SK-N-SH (cell line): ENCODE measurements at regions not wholly inside any gene's neighbourhood (a gene's known extent, or its start where the extent isn't known, plus 50 kb on each side); places are given as distances from the start of the nearest gene placed in this dataset.

ENCODE experiments used
- CTCF ChIA-PET: fragments of 300-600, 350-600 bp; formaldehyde crosslinking; extraction: SDS; loops from one replicate; lab custom pipeline; 2021; lab: Yijun Ruan, JAX
- POLR2A ChIA-PET: fragments of 350-600 bp; sonication (Branson Sonifier 250); formaldehyde crosslinking; extraction: SDS; loops from one replicate; lab custom pipeline; 2020; ENCODE audit warnings: antibody characterized with exemption, inconsistent platforms; lab: Yijun Ruan, JAX
- DNase-seq: peaks from one replicate; pipeline ENCODE4 v3.0.0; 2012
- H2AFZ ChIP-seq: fragments of 200-600 bp; sonication (generic); 2 replicates; pipeline ENCODE4 v1.8.1; 2016; ENCODE audit warnings: antibody characterized with exemption, mild to moderate bottlenecking, low read depth
- H3F3A ChIP-seq: fragments of 200-600 bp; sonication (generic); replicated peaks from 2 replicates; pipeline ENCODE3; 2016; ENCODE audit warnings: antibody characterized with exemption, mild to moderate bottlenecking; ENCODE audit not compliant: insufficient read depth
- H3K27ac ChIP-seq, 2 experiments: fragments of 200-500 bp in 1 of 2; fragments of 200-600 bp in 1 of 2; sonication (Bioruptor generic) in 1 of 2; sonication (generic), shearing (Covaris generic) in 1 of 2; 2 replicates each; pipeline versions ENCODE4 v1.5.1 to v1.6.1; 2014 to 2016; ENCODE audit warnings: low read depth in 2 of 2, inconsistent platforms in 1 of 2, low read length in 1 of 2, mild to moderate bottlenecking in 1 of 2, mixed read lengths in 1 of 2
- H3K27me3 ChIP-seq: fragments of 200-600 bp; sonication (generic), shearing (Covaris generic); 2 replicates; pipeline ENCODE4 v1.6.1; 2016; ENCODE audit warnings: mixed run types; ENCODE audit not compliant: insufficient read depth
- H3K36me3 ChIP-seq, 2 experiments: fragments of 200-500 bp in 1 of 2; fragments of 200-600 bp in 1 of 2; sonication (Bioruptor generic) in 1 of 2; sonication (generic) in 1 of 2; replicated peaks in 1 of 2; 2 replicates each; pipeline versions ENCODE3 to v1.5.1; 2014 to 2016; ENCODE audit warnings: low read length in 1 of 2, mild to moderate bottlenecking in 1 of 2; ENCODE audit not compliant: insufficient read depth in 2 of 2, control insufficient read depth in 1 of 2
- H3K4me1 ChIP-seq, 2 experiments: fragments of 200-500 bp in 1 of 2; fragments of 200-600 bp in 1 of 2; sonication (Bioruptor generic) in 1 of 2; sonication (generic), shearing (Covaris generic) in 1 of 2; 2 replicates each; pipeline versions ENCODE4 v1.5.1 to v1.6.1; 2014 to 2016; ENCODE audit warnings: low read depth in 1 of 2, low read length in 1 of 2, mixed run types in 1 of 2; ENCODE audit not compliant: insufficient read depth in 2 of 2, control insufficient read depth in 1 of 2
- H3K4me2 ChIP-seq: fragments of 200-600 bp; sonication (generic), shearing (Covaris generic); 2 replicates; pipeline ENCODE4 v1.6.1; 2017; ENCODE audit warnings: mixed run types
- H3K4me3 ChIP-seq, 2 experiments: fragments of 200-500 bp in 1 of 2; fragments of 200-600 bp in 1 of 2; sonication (Bioruptor generic) in 1 of 2; sonication (generic), shearing (Covaris generic) in 1 of 2; 2 replicates each; pipeline versions ENCODE4 v1.5.1 to v1.8.1; 2014 to 2016; ENCODE audit warnings: low read depth in 2 of 2, inconsistent platforms in 1 of 2, low read length in 1 of 2, mild to moderate bottlenecking in 1 of 2, mixed read lengths in 1 of 2, moderate library complexity in 1 of 2
- H3K79me2 ChIP-seq: fragments of 200-600 bp; sonication (generic); 2 replicates; pipeline ENCODE4 v1.8.1; 2017; ENCODE audit warnings: mild to moderate bottlenecking; ENCODE audit not compliant: insufficient read depth
- H3K9ac ChIP-seq: fragments of 200-600 bp; sonication (generic); 2 replicates; pipeline ENCODE4 v1.6.1; 2017; ENCODE audit warnings: mixed run types
- H3K9me2 ChIP-seq: fragments of 200-600 bp; sonication (generic); 2 replicates; pipeline ENCODE4 v1.6.1; 2017; ENCODE audit warnings: mixed run types
- H3K9me3 ChIP-seq: fragments of 200-600 bp; sonication (generic); 2 replicates; pipeline ENCODE4 v1.6.1; 2017; ENCODE audit warnings: mixed run types, mild to moderate bottlenecking, moderate library complexity
- H4K20me1 ChIP-seq: fragments of 200-600 bp; sonication (generic); 2 replicates; pipeline ENCODE4 v1.6.1; 2017; ENCODE audit warnings: mild to moderate bottlenecking, mixed run types; ENCODE audit not compliant: insufficient read depth
- ELF1 ChIP-seq: IDR thresholded peaks from 2 replicates; pipeline ENCODE4 v1.4.0; 2012
- FOXM1 ChIP-seq: IDR thresholded peaks from 2 replicates; pipeline ENCODE4 v1.4.0; 2012; ENCODE audit warnings: low read depth, mild to moderate bottlenecking
- GABPA ChIP-seq: IDR thresholded peaks from 2 replicates; pipeline ENCODE4 v1.4.0; 2012; ENCODE audit warnings: low read depth, mild to moderate bottlenecking
- MEF2A ChIP-seq: IDR thresholded peaks from 2 replicates; pipeline ENCODE4 v1.4.0; 2012; ENCODE audit warnings: low read depth, borderline replicate concordance
- MXI1 ChIP-seq: IDR thresholded peaks from 2 replicates; pipeline ENCODE4 v1.6.1; 2012; ENCODE audit warnings: mild to moderate bottlenecking, low read depth, low read length, improper control_type of control experiment
- NRF1 ChIP-seq: IDR thresholded peaks from 2 replicates; pipeline ENCODE4 v1.6.1; 2012; ENCODE audit warnings: low read depth, mild to moderate bottlenecking, low read length
- POLR2AphosphoS5 ChIP-seq: IDR thresholded peaks from 2 replicates; pipeline ENCODE4 v1.6.1; 2012; ENCODE audit warnings: low read depth, low read length
- RCOR1 ChIP-seq: fragments of 150-350 bp; IDR thresholded peaks from 2 replicates; pipeline ENCODE4 v1.6.1; 2017; ENCODE audit warnings: antibody characterized with exemption, low read length
- RFX5 ChIP-seq: IDR thresholded peaks from 2 replicates; pipeline ENCODE4 v1.6.1; 2012; ENCODE audit warnings: mild to moderate bottlenecking, improper control_type of control experiment, low read length
- RXRA ChIP-seq: IDR thresholded peaks from 2 replicates; pipeline ENCODE4 v1.4.0; 2012; ENCODE audit warnings: low read depth, mild to moderate bottlenecking, borderline replicate concordance
- TAF1 ChIP-seq: IDR thresholded peaks from 2 replicates; pipeline ENCODE4 v1.6.1; 2012; ENCODE audit warnings: low read depth, mild to moderate bottlenecking, low read length, moderate library complexity, borderline replicate concordance
- TCF12 ChIP-seq: IDR thresholded peaks from 2 replicates; pipeline ENCODE4 v1.4.0; 2012
- TEAD4 ChIP-seq: IDR thresholded peaks from 2 replicates; pipeline ENCODE4 v1.4.0; 2012; ENCODE audit warnings: mild to moderate bottlenecking, borderline replicate concordance; ENCODE audit not compliant: insufficient read depth
- WGBS: methylation state at CpG from one replicate; pipeline ENCODE4 v1.1.6; 2017; ENCODE audit warnings: low lambda C conversion rate; 5-methylcytosine and 5-hydroxymethylcytosine counted together
- TF ChIP-seq, protein P1 (sequence below): IDR thresholded peaks from 2 replicates; pipeline ENCODE4 v1.4.0; 2012; ENCODE audit warnings: low read depth
- TF ChIP-seq, protein P2 (sequence below): fragments of 150-350 bp; IDR thresholded peaks from 2 replicates; pipeline ENCODE4 v1.6.1; 2017; ENCODE audit warnings: antibody characterized with exemption, low read length, low read depth, borderline replicate concordance
- TF ChIP-seq, protein P3 (sequence below): fragments of 200-600 bp; sonication (generic); IDR thresholded peaks from 2 replicates; pipeline ENCODE4 v1.6.1; 2017; ENCODE audit warnings: antibody characterized with exemption, mild to moderate bottlenecking, moderate library complexity
- TF ChIP-seq, protein P4 (sequence below): IDR thresholded peaks from 2 replicates; pipeline ENCODE4; 2012
- TF ChIP-seq, protein P5 (sequence below): fragments of 150-350 bp; IDR thresholded peaks from 2 replicates; pipeline ENCODE4 v1.6.1; 2016; ENCODE audit warnings: mild to moderate bottlenecking, low read depth, low read length

DNA sequence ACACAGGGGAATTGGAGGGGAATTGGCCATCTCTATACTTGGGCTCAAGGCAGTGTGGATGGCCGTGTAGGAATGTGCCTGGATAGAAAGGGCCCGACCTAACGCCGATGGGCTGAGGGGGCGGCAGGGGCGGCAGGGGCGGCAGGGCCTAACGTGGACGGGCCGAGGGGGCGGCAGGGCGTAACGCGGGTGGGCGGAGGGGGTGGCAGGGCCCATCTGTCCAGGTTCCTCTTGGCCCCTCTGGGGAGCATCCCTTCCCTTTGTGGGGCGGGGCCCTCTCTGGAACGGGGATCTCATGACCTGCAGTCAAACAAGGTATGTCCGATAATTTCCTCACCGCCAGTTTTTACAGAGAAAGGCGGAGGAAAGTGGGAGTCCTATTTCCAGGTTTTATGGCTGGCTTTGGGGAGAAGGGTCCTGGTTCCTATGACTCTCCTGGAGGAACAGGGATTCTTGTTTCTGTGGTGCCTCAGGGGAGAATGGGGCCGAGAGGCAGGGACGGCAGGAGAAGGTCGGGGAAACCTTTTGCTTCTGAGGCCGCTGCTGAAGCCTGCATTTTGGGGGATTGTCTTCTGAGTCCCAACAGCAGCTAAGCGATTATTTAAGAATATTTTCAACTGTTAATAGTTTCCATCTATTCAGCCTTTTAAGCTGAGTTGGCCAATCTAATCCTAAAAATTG, 100.8 kb upstream of the FRMD1 start:
- no peaks in the 10 kb centered on the region for H3K9me2 ChIP-seq
- no peaks in the 10 kb centered on the region for H3F3A ChIP-seq
- TF ChIP-seq, protein P1, sequence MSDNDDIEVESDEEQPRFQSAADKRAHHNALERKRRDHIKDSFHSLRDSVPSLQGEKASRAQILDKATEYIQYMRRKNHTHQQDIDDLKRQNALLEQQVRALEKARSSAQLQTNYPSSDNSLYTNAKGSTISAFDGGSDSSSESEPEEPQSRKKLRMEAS: no peak
- TF ChIP-seq TEAD4: no peak
- TF ChIP-seq FOXM1: no peak
- TF ChIP-seq GABPA: no peak
- TF ChIP-seq MEF2A: no peak
- TF ChIP-seq TAF1: no peak
- POLR2A ChIA-PET: no interaction called here
- H3K36me3 ChIP-seq: no peaks in the 10 kb centered on the region
- H2AFZ ChIP-seq: no peak overlapping the region
- peaks cover 2 to 7% of the 10 kb centered on the region in 2 experiments; a peak in 2 of 4 replicates for H3K4me1 ChIP-seq
- DNase-seq: no peak
- CTCF ChIA-PET: interaction anchor here (1.8 kb wide), 1 partner anchor 25 kb away, joined by 4 read pairs; no protein-coding TSS in a partner anchor
- H4K20me1 ChIP-seq: no peaks in the 10 kb centered on the region
- H3K79me2 ChIP-seq: no peaks in the 10 kb centered on the region
- WGBS: 71% methylated on average over 21 of the region's 25 CpGs
- H3K4me2 ChIP-seq: no peak overlapping the region
- no peak overlapping the region for H3K27ac ChIP-seq
- H3K9me3 ChIP-seq: no peaks in the 10 kb centered on the region
- H3K4me3 ChIP-seq: no peak overlapping the region
- no peak overlapping the region for H3K9ac ChIP-seq
- no peaks in the 10 kb centered on the region for H3K27me3 ChIP-seq

DNA sequence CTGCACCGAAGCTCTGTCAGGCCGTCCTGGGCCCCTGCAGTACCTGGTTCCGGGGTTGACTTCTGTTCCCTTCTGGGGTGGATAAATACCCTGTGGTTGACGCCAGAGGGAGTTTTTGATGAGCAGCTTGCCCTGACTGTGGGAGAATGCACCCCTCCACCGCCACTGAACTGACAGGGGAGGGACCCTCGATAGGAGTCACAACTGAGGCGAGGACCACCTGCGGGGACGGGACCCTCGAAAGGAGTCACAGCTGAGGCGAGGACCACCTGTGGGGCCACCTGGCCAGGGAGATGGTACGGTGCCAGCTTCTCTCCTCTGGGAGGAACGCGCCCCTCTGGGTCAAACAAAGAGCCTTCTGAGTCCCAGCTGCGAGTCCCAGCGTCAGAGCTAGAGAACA, 100.1 kb upstream of the FRMD1 start:
- Histone ChIP-seq H3F3A (no peaks in the 10 kb centered on the region), H4K20me1 (no peaks in the 10 kb centered on the region), H2AFZ (no peak overlapping the region), H3K79me2 (no peaks in the 10 kb centered on the region), H3K27me3 (no peaks in the 10 kb centered on the region), H3K9me2 (no peaks in the 10 kb centered on the region), H3K9me3 (no peaks in the 10 kb centered on the region), H3K36me3 (no peaks in the 10 kb centered on the region), H3K4me1 (peaks cover 2 to 7% of the 10 kb centered on the region in 2 experiments; a peak in 2 of 4 replicates), H3K4me2 (no peak overlapping the region), H3K4me3 (no peak overlapping the region), H3K27ac (no peak overlapping the region), H3K9ac (no peak overlapping the region)
- POLR2A ChIA-PET: no interaction called here
- DNase-seq: no peak
- CTCF ChIA-PET: interaction anchor here (0.8 to 1.8 kb wide), 4 partner anchors 9 to 24 kb away, joined by 3 to 4 read pairs (median 4); no protein-coding TSS in a partner anchor
- no peak for TF ChIP-seq RFX5
- no peak for TF ChIP-seq TEAD4
- no peak for TF ChIP-seq TCF12
- TF ChIP-seq, protein P2, sequence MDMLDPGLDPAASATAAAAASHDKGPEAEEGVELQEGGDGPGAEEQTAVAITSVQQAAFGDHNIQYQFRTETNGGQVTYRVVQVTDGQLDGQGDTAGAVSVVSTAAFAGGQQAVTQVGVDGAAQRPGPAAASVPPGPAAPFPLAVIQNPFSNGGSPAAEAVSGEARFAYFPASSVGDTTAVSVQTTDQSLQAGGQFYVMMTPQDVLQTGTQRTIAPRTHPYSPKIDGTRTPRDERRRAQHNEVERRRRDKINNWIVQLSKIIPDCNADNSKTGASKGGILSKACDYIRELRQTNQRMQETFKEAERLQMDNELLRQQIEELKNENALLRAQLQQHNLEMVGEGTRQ: no peak
- no peak for TF ChIP-seq POLR2AphosphoS5
- TF ChIP-seq TAF1: no peak
- TF ChIP-seq RXRA: no peak
- TF ChIP-seq, protein P3, sequence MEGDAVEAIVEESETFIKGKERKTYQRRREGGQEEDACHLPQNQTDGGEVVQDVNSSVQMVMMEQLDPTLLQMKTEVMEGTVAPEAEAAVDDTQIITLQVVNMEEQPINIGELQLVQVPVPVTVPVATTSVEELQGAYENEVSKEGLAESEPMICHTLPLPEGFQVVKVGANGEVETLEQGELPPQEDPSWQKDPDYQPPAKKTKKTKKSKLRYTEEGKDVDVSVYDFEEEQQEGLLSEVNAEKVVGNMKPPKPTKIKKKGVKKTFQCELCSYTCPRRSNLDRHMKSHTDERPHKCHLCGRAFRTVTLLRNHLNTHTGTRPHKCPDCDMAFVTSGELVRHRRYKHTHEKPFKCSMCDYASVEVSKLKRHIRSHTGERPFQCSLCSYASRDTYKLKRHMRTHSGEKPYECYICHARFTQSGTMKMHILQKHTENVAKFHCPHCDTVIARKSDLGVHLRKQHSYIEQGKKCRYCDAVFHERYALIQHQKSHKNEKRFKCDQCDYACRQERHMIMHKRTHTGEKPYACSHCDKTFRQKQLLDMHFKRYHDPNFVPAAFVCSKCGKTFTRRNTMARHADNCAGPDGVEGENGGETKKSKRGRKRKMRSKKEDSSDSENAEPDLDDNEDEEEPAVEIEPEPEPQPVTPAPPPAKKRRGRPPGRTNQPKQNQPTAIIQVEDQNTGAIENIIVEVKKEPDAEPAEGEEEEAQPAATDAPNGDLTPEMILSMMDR: no peak
- no peak for TF ChIP-seq RCOR1
- TF ChIP-seq NRF1: no peak
- TF ChIP-seq, protein P4, sequence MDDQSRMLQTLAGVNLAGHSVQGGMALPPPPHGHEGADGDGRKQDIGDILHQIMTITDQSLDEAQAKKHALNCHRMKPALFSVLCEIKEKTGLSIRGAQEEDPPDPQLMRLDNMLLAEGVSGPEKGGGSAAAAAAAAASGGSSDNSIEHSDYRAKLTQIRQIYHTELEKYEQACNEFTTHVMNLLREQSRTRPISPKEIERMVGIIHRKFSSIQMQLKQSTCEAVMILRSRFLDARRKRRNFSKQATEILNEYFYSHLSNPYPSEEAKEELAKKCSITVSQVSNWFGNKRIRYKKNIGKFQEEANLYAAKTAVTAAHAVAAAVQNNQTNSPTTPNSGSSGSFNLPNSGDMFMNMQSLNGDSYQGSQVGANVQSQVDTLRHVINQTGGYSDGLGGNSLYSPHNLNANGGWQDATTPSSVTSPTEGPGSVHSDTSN: no peak
- TF ChIP-seq ELF1: no peak
- TF ChIP-seq MXI1: no peak
- TF ChIP-seq, protein P5, sequence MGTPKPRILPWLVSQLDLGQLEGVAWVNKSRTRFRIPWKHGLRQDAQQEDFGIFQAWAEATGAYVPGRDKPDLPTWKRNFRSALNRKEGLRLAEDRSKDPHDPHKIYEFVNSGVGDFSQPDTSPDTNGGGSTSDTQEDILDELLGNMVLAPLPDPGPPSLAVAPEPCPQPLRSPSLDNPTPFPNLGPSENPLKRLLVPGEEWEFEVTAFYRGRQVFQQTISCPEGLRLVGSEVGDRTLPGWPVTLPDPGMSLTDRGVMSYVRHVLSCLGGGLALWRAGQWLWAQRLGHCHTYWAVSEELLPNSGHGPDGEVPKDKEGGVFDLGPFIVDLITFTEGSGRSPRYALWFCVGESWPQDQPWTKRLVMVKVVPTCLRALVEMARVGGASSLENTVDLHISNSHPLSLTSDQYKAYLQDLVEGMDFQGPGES: no peak
- WGBS: 62% methylated on average over 14 of the region's 16 CpGs
